Left ventricle myocardium inferior (tissue), 1 donor: ENCODE measurements at regions not wholly inside any gene's neighbourhood (a gene's known extent, or its start where the extent isn't known, plus 50 kb on each side); places are given as distances from the start of the nearest gene placed in this dataset.

Experiments used
- DNase-seq: peaks from one replicate; pipeline ENCODE4 v3.0.0-alpha.2; 2020
- H3K27ac ChIP-seq: fragments of 200-600 bp; replicated peaks from 2 replicates; pipeline ENCODE4 v1.8.0; 2021
- H3K27me3 ChIP-seq: fragments of 200-600 bp; 2 replicates; pipeline ENCODE4 v1.8.0; 2021; ENCODE audit warnings: low read depth
- H3K36me3 ChIP-seq: fragments of 200-600 bp; 2 replicates; pipeline ENCODE4 v1.8.0; 2021
- H3K4me1 ChIP-seq: fragments of 200-600 bp; 2 replicates; pipeline ENCODE4 v1.8.0; 2021
- H3K4me3 ChIP-seq: fragments of 200-600 bp; 2 replicates; pipeline ENCODE4 v1.8.0; 2021; ENCODE audit warnings: mild to moderate bottlenecking, moderate library complexity
- H3K9me3 ChIP-seq: fragments of 200-600 bp; replicated peaks from 2 replicates; pipeline ENCODE4 v1.8.0; 2021
- intact Hi-C: fragments of 100-400 bp; cut with micrococcal nuclease; formaldehyde crosslinking; loops from one replicate; pipeline ENCODE4 v1.11.0; 2022
- TF ChIP-seq, protein P1 (sequence below): fragments of 200-600 bp; IDR thresholded peaks from 2 replicates; pipeline ENCODE4 v1.8.0; 2021; ENCODE audit warnings: antibody characterized with exemption, mild to moderate bottlenecking, borderline replicate concordance
- donor health status: DM: no; HTN: yes; CAD: no; lungs with severe emphysema.

DNA sequence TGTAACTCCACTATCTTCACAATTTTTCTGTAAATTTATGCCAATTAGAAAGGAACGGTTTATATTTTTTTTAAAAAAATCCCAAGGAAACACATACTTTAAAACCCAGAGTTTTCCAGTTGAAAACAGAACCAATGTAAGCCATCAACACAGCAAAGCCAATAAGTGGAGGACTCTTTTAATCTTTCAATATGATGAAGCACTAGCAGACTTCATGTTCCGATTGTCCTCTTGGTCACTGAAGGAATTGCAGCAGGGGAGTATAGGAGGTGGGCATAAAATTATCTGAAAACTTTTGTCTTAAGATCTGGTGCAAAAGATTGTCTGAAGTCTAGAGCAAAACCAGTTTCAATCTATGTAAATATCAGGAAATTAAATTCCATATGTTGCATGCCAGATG, 102.1 kb upstream of the PAPPA start:
- Histone ChIP-seq H3K27ac (no peak overlapping the region), H3K36me3 (no peaks in the 10 kb centered on the region), H3K9me3 (no peaks in the 10 kb centered on the region), H3K4me1 (no peaks in the 10 kb centered on the region), H3K27me3 (no peaks in the 10 kb centered on the region), H3K4me3 (no peak overlapping the region)
- TF ChIP-seq, protein P1, sequence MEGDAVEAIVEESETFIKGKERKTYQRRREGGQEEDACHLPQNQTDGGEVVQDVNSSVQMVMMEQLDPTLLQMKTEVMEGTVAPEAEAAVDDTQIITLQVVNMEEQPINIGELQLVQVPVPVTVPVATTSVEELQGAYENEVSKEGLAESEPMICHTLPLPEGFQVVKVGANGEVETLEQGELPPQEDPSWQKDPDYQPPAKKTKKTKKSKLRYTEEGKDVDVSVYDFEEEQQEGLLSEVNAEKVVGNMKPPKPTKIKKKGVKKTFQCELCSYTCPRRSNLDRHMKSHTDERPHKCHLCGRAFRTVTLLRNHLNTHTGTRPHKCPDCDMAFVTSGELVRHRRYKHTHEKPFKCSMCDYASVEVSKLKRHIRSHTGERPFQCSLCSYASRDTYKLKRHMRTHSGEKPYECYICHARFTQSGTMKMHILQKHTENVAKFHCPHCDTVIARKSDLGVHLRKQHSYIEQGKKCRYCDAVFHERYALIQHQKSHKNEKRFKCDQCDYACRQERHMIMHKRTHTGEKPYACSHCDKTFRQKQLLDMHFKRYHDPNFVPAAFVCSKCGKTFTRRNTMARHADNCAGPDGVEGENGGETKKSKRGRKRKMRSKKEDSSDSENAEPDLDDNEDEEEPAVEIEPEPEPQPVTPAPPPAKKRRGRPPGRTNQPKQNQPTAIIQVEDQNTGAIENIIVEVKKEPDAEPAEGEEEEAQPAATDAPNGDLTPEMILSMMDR, result no peak
- intact Hi-C loops, result no loop called here
- no peak for DNase-seq

GRCh38 chr9:116055536-116055935, 98.1 kb upstream of the PAPPA start:
- Histone ChIP-seq H3K4me1 (no peaks in the 10 kb centered on the region), H3K4me3 (no peak overlapping the region), H3K36me3 (no peaks in the 10 kb centered on the region), H3K27me3 (no peaks in the 10 kb centered on the region), H3K9me3 (no peaks in the 10 kb centered on the region), H3K27ac (no peak overlapping the region)
- TF ChIP-seq, protein P1, result no peak
- intact Hi-C loops, result no loop called here
- no peak for DNase-seq

DNA sequence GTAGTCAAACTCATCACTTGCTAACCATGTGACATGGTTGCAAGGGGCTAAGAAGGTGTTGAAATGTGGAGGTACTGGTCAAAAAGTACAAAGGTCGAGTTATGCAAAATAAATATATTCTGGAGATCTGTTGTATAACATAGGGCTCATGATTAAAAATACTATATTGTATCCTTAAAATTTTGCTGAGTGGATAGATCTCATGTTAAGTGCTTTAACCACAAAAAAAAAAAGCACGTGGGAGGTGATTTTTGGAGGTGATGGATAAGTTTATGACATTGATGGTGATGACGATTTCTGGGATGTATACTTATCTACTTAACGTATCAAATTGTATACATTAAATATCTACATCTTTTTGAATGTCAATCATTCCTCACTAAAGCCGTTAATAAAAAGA, 96.2 kb upstream of the PAPPA start:
- intact Hi-C loops, result no loop called here
- no peaks in the 10 kb centered on the region for H3K4me1 ChIP-seq
- TF ChIP-seq, protein P1, result no peak
- no peaks in the 10 kb centered on the region for H3K9me3 ChIP-seq
- no peak for DNase-seq
- no peaks in the 10 kb centered on the region for H3K27me3 ChIP-seq
- H3K36me3 ChIP-seq, result no peaks in the 10 kb centered on the region
- H3K4me3 ChIP-seq, result no peak overlapping the region
- no peak overlapping the region for H3K27ac ChIP-seq

GRCh38 chr9:116058421-116058820, 95.2 kb upstream of the PAPPA start:
- H3K27ac ChIP-seq, result no peak overlapping the region
- H3K9me3 ChIP-seq, result no peaks in the 10 kb centered on the region
- intact Hi-C loops, result no loop called here
- no peak overlapping the region for H3K4me3 ChIP-seq
- TF ChIP-seq, protein P1, result no peak
- H3K4me1 ChIP-seq, result no peaks in the 10 kb centered on the region
- H3K27me3 ChIP-seq, result no peaks in the 10 kb centered on the region
- H3K36me3 ChIP-seq, result no peaks in the 10 kb centered on the region
- DNase-seq, result no peak

- DNase-seq, result no peak
- H3K36me3 ChIP-seq, result no peaks in the 10 kb centered on the region
- H3K27me3 ChIP-seq, result no peaks in the 10 kb centered on the region
- H3K4me3 ChIP-seq, result no peak overlapping the region
- no peaks in the 10 kb centered on the region for H3K4me1 ChIP-seq
- no peaks in the 10 kb centered on the region for H3K9me3 ChIP-seq
- TF ChIP-seq, protein P1, result no peak
- intact Hi-C loops, result no loop called here
- no peak overlapping the region for H3K27ac ChIP-seq
Measured at GRCh38 chr9:116059466-116059865, 94.1 kb upstream of the PAPPA start.

- Histone ChIP-seq H3K9me3 (no peaks in the 10 kb centered on the region), H3K27ac (no peak overlapping the region), H3K27me3 (no peaks in the 10 kb centered on the region), H3K4me3 (no peak overlapping the region), H3K36me3 (no peaks in the 10 kb centered on the region), H3K4me1 (no peaks in the 10 kb centered on the region)
- DNase-seq, result no peak
- intact Hi-C loops, result no loop called here
- TF ChIP-seq, protein P1, result no peak
Measured at GRCh38 chr9:116060631-116061030, 93.0 kb upstream of the PAPPA start.
